ENCODE measurements at regions not wholly inside any gene's neighbourhood (a gene's known extent, or its start where the extent isn't known, plus 50 kb on each side); places are given as distances from the start of the nearest gene placed in this dataset.

DNA sequence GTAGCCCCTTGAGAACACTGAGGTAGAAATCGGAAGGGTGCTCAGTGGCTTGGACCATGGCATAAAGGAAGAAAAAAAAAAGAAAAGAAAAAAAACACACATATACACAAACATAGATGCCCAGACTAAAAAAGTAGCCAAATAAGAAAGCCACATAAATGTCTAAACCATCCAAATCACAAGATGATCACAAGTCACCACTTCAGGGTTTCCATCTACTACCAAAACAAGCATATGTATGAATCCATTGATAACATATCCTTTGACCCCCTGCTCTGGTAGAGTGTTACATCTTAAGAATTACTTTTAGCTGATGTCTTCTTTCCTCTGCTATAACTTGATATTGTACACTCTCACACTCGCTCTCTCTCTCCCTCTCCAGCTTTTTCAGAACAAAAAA is 245.9 kb downstream of the AHR start:
- Mint-ChIP-seq H3K9me3 (peaks cover 0 to 5% (median 0%) of the 10 kb centered on the region in 7 donors), H3K36me3 (no peaks in the 10 kb centered on the region), H3K27ac (no peak overlapping the region), H3K27me3 (peaks cover 5% of the 10 kb centered on the region), H3K4me3 (no peak overlapping the region), H3K4me1 (peaks cover 0 to 4% (median 0%) of the 10 kb centered on the region in 4 donors)
- DNase-seq, result no peak
- Histone ChIP-seq H3K4me1 (ENCODE audit: control insufficient read depth, insufficient read depth, low read length, poor library complexity, severe bottlenecking) (no peaks in the 10 kb centered on the region), H3K27ac (ENCODE audit: insufficient read depth, low read length, poor library complexity, severe bottlenecking) (no peak overlapping the region), H3K36me3 (ENCODE audit: control insufficient read depth, insufficient read depth, low read length) (no peaks in the 10 kb centered on the region), H3K9me3 (ENCODE audit: control insufficient read depth in 2 of 2, low read length in 2 of 2) (no peaks in the 10 kb centered on the region), H3K4me3 (ENCODE audit: low read depth, low read length) (no peak overlapping the region), H3K27me3 (ENCODE audit: control insufficient read depth, insufficient read depth, low read length) (no peaks in the 10 kb centered on the region)
- no peak for ATAC-seq (ENCODE audit: low read depth in 2 of 2)

DNA sequence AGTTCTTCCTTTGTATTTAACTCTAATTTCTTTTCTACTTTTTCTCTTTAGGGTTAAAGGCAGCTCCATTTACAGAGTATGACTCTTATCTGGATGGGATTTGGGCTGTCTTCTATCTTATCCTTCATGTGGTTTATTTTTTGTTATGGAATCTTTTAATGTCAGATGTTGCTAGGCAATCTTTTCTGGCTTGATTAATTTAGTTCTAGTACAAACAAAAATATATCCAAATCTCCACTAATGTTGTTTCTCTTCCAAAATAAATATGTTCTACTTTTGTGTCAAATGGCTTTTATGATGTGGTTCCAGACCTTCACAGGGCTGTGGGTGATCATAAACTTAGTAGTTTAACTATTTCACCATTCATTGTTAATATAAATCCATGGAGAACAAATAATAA is 246.9 kb downstream of the AHR start:
- no peaks in the 10 kb centered on the region for H3K9me3 ChIP-seq (ENCODE audit: control insufficient read depth in 2 of 2, low read length in 2 of 2)
- DNase-seq, result no peak
- H3K4me1 ChIP-seq (ENCODE audit: control insufficient read depth, insufficient read depth, low read length, poor library complexity, severe bottlenecking), result no peaks in the 10 kb centered on the region
- no peaks in the 10 kb centered on the region for H3K36me3 Mint-ChIP-seq
- H3K9me3 Mint-ChIP-seq, result peaks cover 0 to 5% (median 0%) of the 10 kb centered on the region in 7 donors
- ATAC-seq (ENCODE audit: low read depth in 2 of 2), result no peak
- peaks cover 5% of the 10 kb centered on the region for H3K27me3 Mint-ChIP-seq
- no peak overlapping the region for H3K27ac Mint-ChIP-seq
- no peaks in the 10 kb centered on the region for H3K27me3 ChIP-seq (ENCODE audit: control insufficient read depth, insufficient read depth, low read length)
- H3K36me3 ChIP-seq (ENCODE audit: control insufficient read depth, insufficient read depth, low read length), result no peaks in the 10 kb centered on the region
- H3K4me1 Mint-ChIP-seq, result peaks cover 0 to 4% (median 0%) of the 10 kb centered on the region in 4 donors
- peak overlapping the region in 1 of 4 donors; percentile 34 for H3K4me3 Mint-ChIP-seq
- H3K4me3 ChIP-seq (ENCODE audit: low read depth, low read length), result no peak overlapping the region
- no peak overlapping the region for H3K27ac ChIP-seq (ENCODE audit: insufficient read depth, low read length, poor library complexity, severe bottlenecking)

DNA sequence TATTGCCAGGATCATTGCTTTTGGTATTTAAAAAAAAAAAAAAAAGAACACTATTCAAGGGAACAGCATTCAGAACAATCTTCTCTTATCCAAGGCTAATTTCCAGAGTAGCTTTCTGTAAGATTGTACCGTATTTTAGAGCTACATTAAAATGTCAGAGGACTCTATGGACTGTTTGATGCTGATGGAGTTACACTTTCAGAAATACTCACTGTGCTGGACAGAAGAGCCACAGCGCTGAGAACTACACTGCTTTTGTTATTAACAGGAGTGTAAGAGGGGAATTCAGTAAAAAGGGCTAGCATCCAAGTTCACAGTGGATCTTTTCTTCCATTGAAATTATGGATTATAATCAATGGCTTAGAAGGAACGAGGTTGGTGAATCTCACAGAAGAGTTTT is 247.7 kb downstream of the AHR start:
- ATAC-seq (ENCODE audit: low read depth in 2 of 2) (no peak), DNase-seq (no peak)
- Mint-ChIP-seq H3K4me1 (peaks cover 0 to 4% (median 0%) of the 10 kb centered on the region in 4 donors), H3K27ac (no peak overlapping the region), H3K4me3 (no peak overlapping the region), H3K27me3 (peaks cover 5% of the 10 kb centered on the region), H3K36me3 (no peaks in the 10 kb centered on the region), H3K9me3 (peaks cover 0 to 5% (median 0%) of the 10 kb centered on the region in 7 donors)
- Histone ChIP-seq H3K27ac (ENCODE audit: insufficient read depth, low read length, poor library complexity, severe bottlenecking) (no peak overlapping the region), H3K36me3 (ENCODE audit: control insufficient read depth, insufficient read depth, low read length) (no peaks in the 10 kb centered on the region), H3K4me1 (ENCODE audit: control insufficient read depth, insufficient read depth, low read length, poor library complexity, severe bottlenecking) (no peaks in the 10 kb centered on the region), H3K9me3 (ENCODE audit: control insufficient read depth in 2 of 2, low read length in 2 of 2) (no peaks in the 10 kb centered on the region), H3K27me3 (ENCODE audit: control insufficient read depth, insufficient read depth, low read length) (no peaks in the 10 kb centered on the region), H3K4me3 (ENCODE audit: low read depth, low read length) (no peak overlapping the region)

DNA sequence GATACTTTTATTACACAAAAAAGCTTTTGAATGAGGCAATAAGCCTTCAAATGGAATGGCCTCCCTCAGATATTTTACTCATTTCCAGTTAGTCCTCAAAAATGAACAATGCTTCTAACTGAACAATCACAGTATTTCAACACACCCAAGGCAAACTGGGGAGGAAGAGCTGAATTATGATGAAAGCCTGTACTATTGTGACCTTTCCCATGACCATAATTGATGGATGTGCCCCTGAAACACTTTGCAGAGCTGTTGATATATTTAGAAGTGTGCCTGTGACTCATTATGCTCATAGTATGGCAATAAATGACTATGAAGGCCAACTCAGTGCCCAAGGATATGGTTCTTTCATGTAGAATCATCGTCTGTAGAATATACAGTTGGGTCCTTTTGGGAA is 248.1 kb downstream of the AHR start:
- no peak for ATAC-seq (ENCODE audit: low read depth in 2 of 2)
- H3K4me1 Mint-ChIP-seq, result peaks cover 0 to 4% (median 0%) of the 10 kb centered on the region in 4 donors
- Histone ChIP-seq H3K27me3 (ENCODE audit: control insufficient read depth, insufficient read depth, low read length) (no peaks in the 10 kb centered on the region), H3K36me3 (ENCODE audit: control insufficient read depth, insufficient read depth, low read length) (no peaks in the 10 kb centered on the region), H3K4me1 (ENCODE audit: control insufficient read depth, insufficient read depth, low read length, poor library complexity, severe bottlenecking) (no peaks in the 10 kb centered on the region), H3K27ac (ENCODE audit: insufficient read depth, low read length, poor library complexity, severe bottlenecking) (no peak overlapping the region), H3K9me3 (ENCODE audit: control insufficient read depth in 2 of 2, low read length in 2 of 2) (no peaks in the 10 kb centered on the region), H3K4me3 (ENCODE audit: low read depth, low read length) (no peak overlapping the region)
- peaks cover 0 to 5% (median 0%) of the 10 kb centered on the region in 7 donors for H3K9me3 Mint-ChIP-seq
- no peak overlapping the region for H3K27ac Mint-ChIP-seq
- H3K4me3 Mint-ChIP-seq, result no peak overlapping the region
- H3K27me3 Mint-ChIP-seq, result peaks cover 5% of the 10 kb centered on the region
- H3K36me3 Mint-ChIP-seq, result no peaks in the 10 kb centered on the region
- no peak for DNase-seq

DNA sequence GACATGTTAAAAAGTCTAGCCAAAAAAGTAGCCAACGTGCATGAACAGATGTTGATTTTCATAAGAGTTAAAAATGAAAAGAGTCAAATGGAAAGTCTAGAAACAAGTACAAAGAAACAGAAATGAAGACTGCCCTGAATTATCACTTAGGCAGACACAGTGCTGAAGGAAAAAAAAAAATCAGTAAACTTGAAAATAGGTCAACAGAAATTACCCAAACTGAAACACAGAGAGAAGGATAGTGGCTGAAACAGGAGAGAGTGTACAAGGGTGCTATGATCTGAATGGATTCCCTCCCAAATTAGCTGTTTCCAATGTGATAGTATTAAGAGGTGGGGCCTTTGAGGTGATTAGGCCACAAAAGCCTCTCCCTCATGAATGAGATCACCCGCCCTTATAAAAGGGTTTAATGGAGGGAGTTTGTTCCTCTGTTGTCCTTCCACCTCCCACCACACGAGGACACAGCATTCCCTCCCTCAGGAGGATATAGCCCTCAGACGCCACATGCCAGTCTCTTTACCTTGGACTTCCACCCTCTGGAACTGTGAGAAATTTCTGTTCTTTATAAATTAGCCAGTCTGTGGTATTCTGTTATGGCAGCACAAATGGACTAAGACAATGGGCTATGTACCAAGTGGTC is 249.7 kb downstream of the AHR start:
- Mint-ChIP-seq H3K4me1 (peaks cover 0 to 4% (median 0%) of the 10 kb centered on the region in 4 donors), H3K4me3 (no peak overlapping the region), H3K9me3 (peaks cover 0 to 5% (median 0%) of the 10 kb centered on the region in 7 donors), H3K27ac (no peak overlapping the region), H3K36me3 (no peaks in the 10 kb centered on the region), H3K27me3 (peaks cover 5% of the 10 kb centered on the region)
- ATAC-seq (ENCODE audit: low read depth in 2 of 2), result no peak
- H3K9me3 ChIP-seq (ENCODE audit: control insufficient read depth in 2 of 2, low read length in 2 of 2), result no peaks in the 10 kb centered on the region
- H3K36me3 ChIP-seq (ENCODE audit: control insufficient read depth, insufficient read depth, low read length), result no peaks in the 10 kb centered on the region
- no peaks in the 10 kb centered on the region for H3K27me3 ChIP-seq (ENCODE audit: control insufficient read depth, insufficient read depth, low read length)
- H3K4me3 ChIP-seq (ENCODE audit: low read depth, low read length), result no peak overlapping the region
- no peak overlapping the region for H3K27ac ChIP-seq (ENCODE audit: insufficient read depth, low read length, poor library complexity, severe bottlenecking)
- no peaks in the 10 kb centered on the region for H3K4me1 ChIP-seq (ENCODE audit: control insufficient read depth, insufficient read depth, low read length, poor library complexity, severe bottlenecking)
- no peak for DNase-seq

DNA sequence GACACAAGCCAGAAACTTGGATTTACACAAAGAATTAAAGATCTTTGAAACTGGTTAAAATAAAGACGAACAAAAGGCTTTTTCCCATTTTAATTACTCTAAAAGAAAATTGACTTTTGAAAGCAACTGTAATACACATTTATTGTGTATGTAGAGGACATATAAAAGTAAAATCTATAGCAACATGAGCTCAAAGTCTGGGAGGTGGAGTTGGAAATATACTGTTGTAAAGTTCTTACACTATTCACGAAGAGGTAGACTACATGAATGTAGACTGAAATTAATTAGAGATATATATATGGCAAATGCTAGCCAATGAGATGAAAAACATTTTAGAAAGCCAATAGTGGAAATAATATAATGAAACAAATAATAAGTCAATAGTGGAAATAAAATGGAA is 251.0 kb downstream of the AHR start:
- no peaks in the 10 kb centered on the region for H3K9me3 ChIP-seq (ENCODE audit: control insufficient read depth in 2 of 2, low read length in 2 of 2)
- H3K27ac Mint-ChIP-seq, result no peak overlapping the region
- H3K4me3 ChIP-seq (ENCODE audit: low read depth, low read length), result no peak overlapping the region
- H3K4me1 ChIP-seq (ENCODE audit: control insufficient read depth, insufficient read depth, low read length, poor library complexity, severe bottlenecking), result no peaks in the 10 kb centered on the region
- no peaks in the 10 kb centered on the region for H3K36me3 Mint-ChIP-seq
- H3K36me3 ChIP-seq (ENCODE audit: control insufficient read depth, insufficient read depth, low read length), result no peaks in the 10 kb centered on the region
- peaks cover 0 to 4% (median 0%) of the 10 kb centered on the region in 4 donors for H3K4me1 Mint-ChIP-seq
- no peak overlapping the region for H3K27ac ChIP-seq (ENCODE audit: insufficient read depth, low read length, poor library complexity, severe bottlenecking)
- H3K9me3 Mint-ChIP-seq, result peaks cover 0 to 5% (median 0%) of the 10 kb centered on the region in 7 donors
- no peaks in the 10 kb centered on the region for H3K27me3 ChIP-seq (ENCODE audit: control insufficient read depth, insufficient read depth, low read length)
- H3K4me3 Mint-ChIP-seq, result no peak overlapping the region
- DNase-seq (no peak), ATAC-seq (ENCODE audit: low read depth in 2 of 2) (no peak)
- H3K27me3 Mint-ChIP-seq, result peaks cover 3% of the 10 kb centered on the region

DNA sequence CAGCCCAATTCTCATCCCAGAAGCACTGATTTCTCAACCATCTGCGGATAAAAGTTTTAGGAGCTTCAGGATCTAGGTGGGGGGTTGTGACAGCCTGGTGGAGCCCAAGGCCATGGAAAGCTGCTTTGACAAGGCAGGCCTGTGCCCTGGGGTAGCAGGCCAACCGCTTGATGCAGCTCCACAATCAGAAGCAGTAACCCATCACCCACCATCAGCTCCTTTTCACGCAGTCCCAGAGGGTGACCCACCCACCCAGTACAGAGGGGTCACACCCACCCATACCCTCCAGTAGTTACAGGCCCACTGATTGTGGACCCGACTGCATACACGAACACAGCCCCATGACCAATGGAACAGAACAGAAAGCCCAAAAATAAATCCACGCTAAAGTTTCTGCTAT is 253.9 kb downstream of the AHR start:
- no peak for ATAC-seq (ENCODE audit: low read depth in 2 of 2)

DNA sequence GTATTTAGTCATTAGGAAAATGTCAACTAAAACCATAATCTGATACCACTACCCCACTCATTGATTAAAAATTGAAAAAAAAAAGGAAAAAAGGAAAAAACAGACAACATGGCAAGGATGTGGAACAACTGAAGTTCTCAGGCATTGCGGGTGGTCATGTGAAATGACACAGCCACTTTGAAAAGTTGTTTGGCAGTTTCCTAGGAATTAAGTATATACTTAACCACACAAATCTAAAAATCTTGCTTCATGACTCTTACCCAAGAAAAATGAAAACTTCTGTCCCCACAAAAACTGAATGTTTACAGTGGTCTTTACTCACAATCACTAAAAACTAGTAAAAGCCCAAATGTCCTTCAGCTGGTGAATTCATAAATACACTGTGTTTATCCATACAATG is 254.5 kb downstream of the AHR start:
- H3K27ac Mint-ChIP-seq, result no peak overlapping the region
- no peak for ATAC-seq (ENCODE audit: low read depth in 2 of 2)
- no peaks in the 10 kb centered on the region for H3K4me1 ChIP-seq (ENCODE audit: control insufficient read depth, insufficient read depth, low read length, poor library complexity, severe bottlenecking)
- H3K27me3 Mint-ChIP-seq, result peaks cover 6% of the 10 kb centered on the region
- no peaks in the 10 kb centered on the region for H3K4me1 Mint-ChIP-seq
- H3K27me3 ChIP-seq (ENCODE audit: control insufficient read depth, insufficient read depth, low read length), result no peaks in the 10 kb centered on the region
- no peaks in the 10 kb centered on the region for H3K36me3 ChIP-seq (ENCODE audit: control insufficient read depth, insufficient read depth, low read length)
- no peaks in the 10 kb centered on the region for H3K9me3 ChIP-seq (ENCODE audit: control insufficient read depth in 2 of 2, low read length in 2 of 2)
- no peak overlapping the region for H3K4me3 Mint-ChIP-seq
- no peak overlapping the region for H3K27ac ChIP-seq (ENCODE audit: insufficient read depth, low read length, poor library complexity, severe bottlenecking)
- H3K9me3 Mint-ChIP-seq, result peaks cover 0 to 4% (median 0%) of the 10 kb centered on the region in 7 donors
- no peak overlapping the region for H3K4me3 ChIP-seq (ENCODE audit: low read depth, low read length)
- no peaks in the 10 kb centered on the region for H3K36me3 Mint-ChIP-seq
- no peak for DNase-seq

More for the DNA sequence above, 253.9 kb downstream of the AHR start:
- H3K4me1 Mint-ChIP-seq, result no peaks in the 10 kb centered on the region
- Histone ChIP-seq H3K9me3 (ENCODE audit: control insufficient read depth in 2 of 2, low read length in 2 of 2) (no peaks in the 10 kb centered on the region), H3K27me3 (ENCODE audit: control insufficient read depth, insufficient read depth, low read length) (no peaks in the 10 kb centered on the region), H3K4me1 (ENCODE audit: control insufficient read depth, insufficient read depth, low read length, poor library complexity, severe bottlenecking) (no peaks in the 10 kb centered on the region), H3K4me3 (ENCODE audit: low read depth, low read length) (no peak overlapping the region), H3K36me3 (ENCODE audit: control insufficient read depth, insufficient read depth, low read length) (no peaks in the 10 kb centered on the region), H3K27ac (ENCODE audit: insufficient read depth, low read length, poor library complexity, severe bottlenecking) (no peak overlapping the region)
- peaks cover 0 to 4% (median 0%) of the 10 kb centered on the region in 7 donors for H3K9me3 Mint-ChIP-seq
- no peak overlapping the region for H3K27ac Mint-ChIP-seq
- no peaks in the 10 kb centered on the region for H3K36me3 Mint-ChIP-seq
- DNase-seq, result no peak
- H3K4me3 Mint-ChIP-seq, result no peak overlapping the region
- H3K27me3 Mint-ChIP-seq, result peaks cover 6% of the 10 kb centered on the region
